IMR-90 (cell line): ENCODE measurements at regions not wholly inside any gene's neighbourhood (a gene's known extent, or its start where the extent isn't known, plus 50 kb on each side); places are given as distances from the start of the nearest gene placed in this dataset.

Experiments
- ATAC-seq: fragments of 200-7000 bp; cut with Tn5 transposase; 2 replicates; pipeline ENCODE4 v1.9.1; 2020; ENCODE audit warnings: low read depth, mild to moderate bottlenecking, moderate library complexity
- BruUV-seq: library from RNA; stranded (reverse); fragments of 400-500 nt; replicated peaks from 2 replicates; lab custom pipeline; 2021; lab: Mats Ljungman, UMichigan
- CTCF ChIA-PET: fragments of 300-600 bp; formaldehyde crosslinking; extraction: SDS; loops from one replicate; lab custom pipeline; 2021; ENCODE audit warnings: antibody characterized with exemption; lab: Yijun Ruan, JAX
- POLR2A ChIA-PET: fragments of 300-600 bp; sonication (Branson Sonifier 250); formaldehyde crosslinking; loops from one replicate; lab custom pipeline; 2022; ENCODE audit warnings: antibody characterized with exemption; ENCODE audit not compliant: unreplicated experiment; lab: Charles Lee
- DNase-seq: peaks from one replicate; pipeline ENCODE4 v3.0.0; 2013
- H2AFZ ChIP-seq: replicated peaks from 2 replicates; pipeline ENCODE3; 2013; ENCODE audit warnings: low read length, mild to moderate bottlenecking; ENCODE audit not compliant: poor library complexity
- H2AK5ac ChIP-seq: 2 replicates; pipeline ENCODE4 v1.6.1; 2013; ENCODE audit warnings: low read depth, low read length, inconsistent platforms
- H2AK9ac ChIP-seq: replicated peaks from 2 replicates; pipeline ENCODE3; 2013; ENCODE audit warnings: mild to moderate bottlenecking, low read depth, low read length, moderate library complexity; ENCODE audit not compliant: poor library complexity
- H2BK120ac ChIP-seq: 2 replicates; pipeline ENCODE4 v1.6.1; 2013; ENCODE audit warnings: low read depth, low read length, inconsistent platforms
- H2BK15ac ChIP-seq: 3 replicates; pipeline ENCODE4 v1.6.1; 2013; ENCODE audit warnings: low read depth, low read length, inconsistent platforms
- H2BK20ac ChIP-seq: 2 replicates; pipeline ENCODE4 v1.6.1; 2013; ENCODE audit warnings: low read depth, mild to moderate bottlenecking, inconsistent platforms, low read length, moderate library complexity
- H2BK5ac ChIP-seq: 2 replicates; pipeline ENCODE4 v1.6.1; 2013; ENCODE audit warnings: mild to moderate bottlenecking, low read depth, low read length, inconsistent platforms; ENCODE audit not compliant: poor library complexity, severe bottlenecking
- H3K14ac ChIP-seq: replicated peaks from 2 replicates; pipeline ENCODE4 v1.6.1; 2013; ENCODE audit warnings: low read depth, low read length, inconsistent platforms
- H3K18ac ChIP-seq: 2 replicates; pipeline ENCODE4 v1.6.1; 2013; ENCODE audit warnings: low read depth, low read length, control low read depth
- H3K23ac ChIP-seq: 2 replicates; pipeline ENCODE4 v1.6.1; 2013; ENCODE audit warnings: low read depth, low read length, inconsistent platforms
- H3K27ac ChIP-seq: 2 replicates; pipeline ENCODE4 v1.5.1; 2013; ENCODE audit warnings: mild to moderate bottlenecking, control low read depth, low read length; ENCODE audit not compliant: insufficient read depth
- H3K27me3 ChIP-seq: 2 replicates; pipeline ENCODE4 v1.6.1; 2013; ENCODE audit warnings: low read length; ENCODE audit not compliant: control insufficient read depth, insufficient read depth
- H3K36me3 ChIP-seq: 2 replicates; pipeline ENCODE4 v1.6.1; 2013; ENCODE audit warnings: low read length, mixed read lengths; ENCODE audit not compliant: control insufficient read depth, insufficient read depth
- H3K4ac ChIP-seq: 2 replicates; pipeline ENCODE4 v1.6.1; 2013; ENCODE audit warnings: low read depth, low read length, inconsistent platforms
- H3K4me1 ChIP-seq: 2 replicates; pipeline ENCODE4 v1.6.1; 2013; ENCODE audit warnings: low read length, mixed read lengths; ENCODE audit not compliant: control insufficient read depth, insufficient read depth
- H3K4me2 ChIP-seq: 2 replicates; pipeline ENCODE4 v1.6.1; 2013; ENCODE audit warnings: low read depth, mild to moderate bottlenecking, control low read depth, low read length, moderate library complexity
- H3K4me3 ChIP-seq: 2 replicates; pipeline ENCODE4 v1.5.1; 2013; ENCODE audit warnings: low read depth, mild to moderate bottlenecking, control low read depth, low read length, moderate library complexity; ENCODE audit not compliant: insufficient read depth
- H3K56ac ChIP-seq: 2 replicates; pipeline ENCODE4 v1.6.1; 2013; ENCODE audit warnings: low read length, inconsistent platforms; ENCODE audit not compliant: insufficient read depth; ENCODE audit errors: extremely low read depth
- H3K79me1 ChIP-seq, 2 experiments: 2 replicates each; pipeline ENCODE4 v1.6.1; 2013; ENCODE audit warnings: low read length in 2 of 2, inconsistent platforms in 1 of 2, low read depth in 1 of 2
- H3K9ac ChIP-seq: 2 replicates; pipeline ENCODE4 v1.6.1; 2013; ENCODE audit warnings: low read depth, low read length, control low read depth
- H3K9me1 ChIP-seq: 2 replicates; pipeline ENCODE4 v1.6.1; 2013; ENCODE audit warnings: low read length, inconsistent platforms; ENCODE audit not compliant: insufficient read depth
- H3K9me3 ChIP-seq: 2 replicates; pipeline ENCODE4 v1.6.1; 2013; ENCODE audit warnings: low read length; ENCODE audit not compliant: control insufficient read depth, insufficient read depth
- H4K20me1 ChIP-seq: 2 replicates; pipeline ENCODE4 v1.6.1; 2013; ENCODE audit warnings: low read length, inconsistent platforms; ENCODE audit not compliant: insufficient read depth
- H4K5ac ChIP-seq: 2 replicates; pipeline ENCODE4 v1.6.1; 2013; ENCODE audit warnings: mild to moderate bottlenecking, low read depth, low read length, control low read depth
- H4K8ac ChIP-seq, 2 experiments: 2 replicates each; pipeline ENCODE4 v1.6.1; 2013; ENCODE audit warnings: low read depth in 2 of 2, low read length in 2 of 2, control low read depth in 1 of 2, inconsistent platforms in 1 of 2
- H4K91ac ChIP-seq: 2 replicates; pipeline ENCODE4 v1.6.1; 2013; ENCODE audit warnings: low read depth, low read length, inconsistent platforms; ENCODE audit not compliant: insufficient read depth
- RFX5 ChIP-seq: IDR thresholded peaks from 2 replicates; pipeline ENCODE4 v1.8.0; 2012; ENCODE audit warnings: low read depth, mild to moderate bottlenecking, low read length, moderate library complexity
- WGBS, 2 experiments: methylation state at CpG; one replicate each; pipeline versions ENCODE4 v1.1.5 to v1.1.7; 2013; ENCODE audit warnings: missing lambda C conversion rate in 2 of 2; ENCODE audit not compliant: insufficient read length in 1 of 2; ENCODE audit errors: extremely low coverage in 2 of 2; 5-methylcytosine and 5-hydroxymethylcytosine counted together
- dilution Hi-C: fragments of 300-500 bp; cut with HindIII; formaldehyde crosslinking; loops from one replicate; pipeline ENCODE4 v1.14.3; 2018; ENCODE audit warnings: low sequenced_read_pairs; ENCODE audit not compliant: unreplicated experiment
- in situ Hi-C: fragments of 300-500 bp; cut with MboI; formaldehyde crosslinking; loops from 3 replicates; pipeline ENCODE4 v1.14.3; 2019; ENCODE audit warnings: low sequenced_read_pairs, inconsistent platforms, mixed read lengths
- intact Hi-C: fragments of 100-400 bp; cut with micrococcal nuclease; formaldehyde crosslinking; loops from 2 replicates; pipeline ENCODE4 v1.10.0; 2022

GRCh38 chr22:27029584-27030130 lies 372.3 kb downstream of the MIAT start:
- Histone ChIP-seq H2AFZ (no peak overlapping the region), H3K4me3 (no peak overlapping the region), H2AK9ac (no peak overlapping the region), H3K14ac (no peak overlapping the region), H3K27me3 (peaks cover 17% of the 10 kb centered on the region), H3K56ac (no peak overlapping the region), H2BK5ac (no peak overlapping the region), H2AK5ac (no peak overlapping the region), H2BK20ac (no peak overlapping the region), H2BK120ac (no peak overlapping the region), H2BK15ac (no peak overlapping the region), H3K4ac (no peak overlapping the region), H3K23ac (no peak overlapping the region), H4K91ac (no peak overlapping the region), H3K9ac (no peak overlapping the region), H4K5ac (no peak overlapping the region), H4K20me1 (no peaks in the 10 kb centered on the region), H3K9me3 (no peaks in the 10 kb centered on the region), H4K8ac (no peak overlapping the region), H3K9me1 (no peaks in the 10 kb centered on the region), H3K27ac (no peak overlapping the region), H3K4me1 (no peaks in the 10 kb centered on the region), H3K79me1 (no peaks in the 10 kb centered on the region), H3K4me2 (no peak overlapping the region), H3K36me3 (no peaks in the 10 kb centered on the region), H3K18ac (no peak overlapping the region)
- BruUV-seq = no TSS peak
- no peak for DNase-seq
- in situ Hi-C loops = no loop called here
- dilution Hi-C loops = no loop called here
- POLR2A ChIA-PET = no interaction called here
- intact Hi-C loops = no loop called here
- TF ChIP-seq RFX5 = no peak
- no peak for ATAC-seq
- CTCF ChIA-PET = no interaction called here
- WGBS, 2 experiments = no CpG with 5 or more reads among the region's 1 CpG
